Stimulated activated CD4-positive, alpha-beta T cell treated with anti-CD3 and anti-CD28 coated beads, Interleukin-2, amount 100 ng/mL, for 48 hours (primary cell): ENCODE measurements at regions not wholly inside any gene's neighbourhood (a gene's known extent, or its start where the extent isn't known, plus 50 kb on each side); places are given as distances from the start of the nearest gene placed in this dataset.
"Not testable (repeated sequence)": the region's sequence is repeated elsewhere in the genome, so short reads cannot be mapped to it uniquely, and the experiment has no call there.

ENCODE experiments used
- DNase-seq, 2 donors: peaks; one replicate each; pipeline ENCODE4 v3.0.0-alpha.2; 2020

DNA sequence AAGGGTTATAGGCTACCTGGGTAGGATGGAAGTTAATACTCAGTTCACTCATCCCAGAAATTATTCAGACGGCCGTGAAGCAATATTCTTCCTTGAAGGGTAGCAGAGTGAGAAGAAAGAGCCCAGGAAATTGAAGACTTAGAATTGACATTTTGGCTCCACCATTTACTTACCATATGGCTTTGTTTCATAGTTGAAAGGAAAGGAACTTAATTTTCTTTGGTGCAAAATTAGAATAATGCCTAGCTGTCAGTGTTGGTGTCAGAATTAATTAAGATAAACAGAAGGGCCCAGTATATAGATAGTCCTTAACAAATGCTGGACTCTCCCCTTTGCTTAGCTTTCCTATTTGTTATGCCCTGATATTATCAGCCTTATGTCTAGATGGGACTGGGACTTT is 263.2 kb downstream of the KCNJ3 start:
- no peak for DNase-seq

DNA sequence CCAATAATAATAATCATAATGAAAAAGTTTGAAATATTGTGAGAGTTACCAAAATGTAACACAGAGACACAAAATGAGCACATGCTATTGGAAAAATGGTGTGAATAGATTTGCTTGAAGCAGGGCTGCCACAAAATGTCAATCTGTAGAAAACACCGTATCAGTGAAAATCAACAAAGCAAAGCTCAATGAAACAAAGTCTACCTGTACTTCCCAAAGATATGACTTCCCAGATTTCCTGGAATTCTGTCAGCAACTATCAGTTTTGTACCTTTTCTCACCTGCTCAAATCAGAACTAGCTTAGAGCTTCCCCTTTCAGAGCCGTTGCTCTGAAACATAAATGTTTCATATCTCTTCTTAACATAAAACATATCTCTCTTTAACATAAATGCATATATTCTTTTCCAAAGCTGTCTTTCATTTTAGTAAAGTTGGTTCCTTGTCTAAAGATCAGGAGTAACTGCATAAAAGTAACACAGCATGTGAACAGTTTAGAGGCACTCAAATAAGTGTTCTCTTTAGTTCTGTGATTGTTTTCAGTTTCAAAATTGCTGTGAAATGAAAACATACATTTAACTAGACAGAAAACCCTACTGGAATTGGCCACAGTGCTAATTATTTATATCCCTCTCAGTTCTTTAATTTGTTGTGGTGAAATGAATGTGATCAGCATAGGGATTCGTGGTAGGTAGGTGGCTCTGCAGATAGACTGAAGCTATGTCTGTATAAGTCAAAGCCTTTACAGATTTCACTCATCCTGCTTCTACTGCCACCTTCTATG is 262.5 kb downstream of the KCNJ3 start:
- DNase-seq: no peak

DNA sequence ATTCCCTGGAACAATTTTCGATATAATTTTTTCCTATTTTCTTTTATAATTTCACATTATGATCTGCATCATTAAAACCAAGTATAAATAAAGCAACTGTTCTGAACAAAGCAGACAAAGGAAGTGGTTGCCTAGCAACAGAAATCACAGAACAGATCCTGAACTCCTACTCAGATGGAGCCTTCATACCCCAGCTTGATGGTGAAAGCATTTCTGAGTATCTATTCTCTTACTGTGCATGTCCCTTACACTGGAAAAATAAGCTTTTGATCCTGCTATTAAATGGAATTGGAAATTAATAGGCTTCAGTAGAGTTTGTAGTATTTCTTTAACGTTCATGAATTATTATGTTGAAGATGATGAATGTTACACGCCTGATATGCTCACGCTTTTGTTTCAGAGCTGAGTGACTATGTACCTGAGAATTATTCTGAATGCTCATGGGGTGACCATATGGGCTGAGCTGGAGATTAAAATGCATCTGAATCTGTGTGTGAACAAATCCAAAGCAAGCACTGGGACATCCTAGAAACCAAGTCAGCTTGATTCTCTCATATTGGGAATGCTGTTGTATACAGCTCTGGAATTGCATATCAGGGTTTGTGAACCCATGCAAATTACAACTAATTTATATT is 254.0 kb downstream of the KCNJ3 start:
- no peak for DNase-seq

DNA sequence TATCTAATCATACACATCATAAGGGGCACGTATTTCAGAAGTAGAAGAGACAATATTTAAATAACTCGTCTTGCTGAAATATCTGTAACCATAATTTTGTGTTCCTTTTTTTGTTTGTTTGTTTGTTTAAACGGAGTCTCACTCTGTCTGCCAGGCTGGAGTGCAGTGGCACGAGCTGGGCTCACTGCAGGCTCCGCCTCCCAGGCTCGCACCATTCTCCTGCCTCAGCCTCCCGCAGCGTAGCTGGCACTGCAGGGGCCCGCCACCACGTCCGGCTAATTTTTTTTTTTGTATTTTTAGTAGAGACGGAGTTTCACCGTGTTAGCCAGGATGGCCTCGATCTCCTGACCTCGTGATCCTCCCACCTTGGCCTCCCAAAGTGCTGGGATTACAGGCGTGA is 248.9 kb downstream of the KCNJ3 start:
- DNase-seq: not testable (repeated sequence)

DNA sequence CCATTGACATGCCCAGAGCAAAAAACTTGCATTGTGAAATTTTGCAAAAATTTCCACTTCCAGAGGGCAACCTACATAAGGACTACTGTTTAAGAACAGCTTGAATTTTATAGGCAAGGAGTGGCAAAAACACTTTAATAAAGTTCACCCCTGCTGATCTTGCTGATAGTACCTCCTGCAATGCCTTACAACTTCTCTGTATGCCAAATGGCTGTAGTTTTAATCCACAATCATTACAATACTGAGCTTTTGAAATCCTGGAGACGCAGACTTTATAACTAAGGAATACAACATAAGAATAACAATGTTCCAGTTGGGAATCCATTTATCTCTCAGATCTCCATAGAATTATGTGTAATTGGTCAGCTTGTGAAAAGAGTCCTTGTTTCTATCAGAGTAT is 247.5 kb downstream of the KCNJ3 start:
- DNase-seq: no peak

DNA sequence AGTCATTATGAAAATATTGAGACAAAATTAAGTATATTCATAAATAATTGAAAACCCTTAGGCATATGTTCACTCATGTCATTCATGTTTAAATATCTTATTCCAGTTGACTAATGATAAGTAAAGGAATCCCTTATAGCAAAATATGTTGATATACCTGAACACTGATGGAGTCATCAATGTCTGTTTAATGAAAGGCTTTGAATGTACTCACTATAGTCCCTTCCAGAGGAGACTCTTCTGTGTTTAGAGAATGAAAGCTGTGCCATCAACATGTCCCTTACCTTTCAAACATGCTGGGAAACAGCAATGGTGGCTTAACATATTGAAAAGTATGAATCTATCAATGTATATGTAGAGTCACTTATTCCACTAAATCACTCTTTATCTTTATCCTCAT is 242.9 kb downstream of the KCNJ3 start:
- DNase-seq: no peak

DNA sequence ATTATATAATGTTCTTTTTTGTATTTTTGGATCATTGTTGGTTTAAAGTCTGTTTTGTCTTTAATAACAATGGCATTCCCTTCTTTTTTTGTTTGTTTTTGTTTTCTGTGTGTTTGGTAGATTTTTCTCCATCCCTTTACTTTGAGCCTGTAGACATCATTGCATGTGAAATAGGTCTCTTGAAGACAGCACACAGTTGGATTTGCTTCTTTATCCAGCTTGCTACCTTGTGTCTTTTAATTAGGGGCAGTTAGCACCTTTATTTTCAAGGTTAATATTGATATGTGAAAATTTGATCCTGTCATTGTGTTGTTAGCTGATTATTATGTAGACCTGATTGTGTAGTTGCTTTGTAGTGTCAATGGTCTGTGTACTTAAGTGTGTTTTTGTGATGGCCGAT is 235.7 kb downstream of the KCNJ3 start:
- no peak for DNase-seq

DNA sequence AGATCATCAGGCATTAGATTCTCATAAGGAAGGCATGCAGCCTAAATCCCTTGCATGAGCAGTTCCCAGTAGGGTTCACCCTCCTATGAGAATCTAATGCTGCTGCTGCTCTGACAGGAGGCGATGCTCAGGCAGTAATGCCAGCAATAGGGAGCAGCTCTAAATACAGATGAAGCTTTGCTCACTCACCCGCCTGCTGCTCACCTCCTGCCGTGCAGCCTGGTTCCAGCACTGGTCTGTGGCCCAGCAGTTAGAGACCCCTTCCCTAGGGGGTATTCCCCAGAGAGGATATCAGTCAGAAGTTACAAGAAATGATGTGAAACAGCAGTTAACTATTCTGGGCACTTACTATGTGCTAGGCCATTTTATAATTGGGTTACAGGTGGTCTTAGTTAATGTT is 226.0 kb downstream of the KCNJ3 start:
- DNase-seq: no peak

DNA sequence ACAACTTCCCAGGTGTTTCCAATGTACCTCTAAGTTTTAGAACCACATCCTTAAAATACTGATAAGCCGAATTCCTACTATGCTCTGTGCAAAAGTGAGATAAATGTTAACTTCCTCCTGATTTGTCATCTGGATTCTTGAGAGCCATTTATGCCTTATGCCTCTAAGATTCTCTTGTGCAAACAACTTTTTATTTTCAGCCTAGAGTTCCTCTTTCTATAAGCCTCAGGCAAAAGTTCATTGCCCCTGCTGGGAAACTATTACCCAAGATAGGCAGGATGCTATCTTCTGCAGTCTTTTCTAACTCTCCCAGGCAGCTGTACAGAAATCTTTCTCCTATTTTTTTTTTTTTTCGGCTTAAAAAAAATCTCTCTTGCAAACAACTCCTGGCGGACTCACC is 216.1 kb downstream of the KCNJ3 start:
- no peak for DNase-seq

DNA sequence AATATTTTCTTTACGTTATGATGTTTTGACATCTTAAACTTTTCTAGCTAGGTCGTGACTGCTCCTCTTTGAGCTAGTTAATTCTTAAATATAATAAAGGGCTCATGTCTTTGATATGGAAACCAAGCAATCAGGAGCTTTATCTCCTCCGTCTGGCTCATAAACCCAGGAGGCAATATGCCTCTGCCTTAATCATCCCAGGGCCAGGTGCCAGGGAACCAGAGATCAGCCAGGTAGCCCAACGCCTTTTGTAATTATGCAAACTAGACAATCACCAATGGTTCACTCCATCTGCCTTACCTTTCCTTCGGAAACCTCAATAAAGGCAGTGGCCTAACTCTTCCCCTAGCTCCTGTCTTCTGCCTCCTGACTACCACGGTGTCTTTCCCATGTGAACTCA is 213.7 kb downstream of the KCNJ3 start:
- no peak for DNase-seq

DNA sequence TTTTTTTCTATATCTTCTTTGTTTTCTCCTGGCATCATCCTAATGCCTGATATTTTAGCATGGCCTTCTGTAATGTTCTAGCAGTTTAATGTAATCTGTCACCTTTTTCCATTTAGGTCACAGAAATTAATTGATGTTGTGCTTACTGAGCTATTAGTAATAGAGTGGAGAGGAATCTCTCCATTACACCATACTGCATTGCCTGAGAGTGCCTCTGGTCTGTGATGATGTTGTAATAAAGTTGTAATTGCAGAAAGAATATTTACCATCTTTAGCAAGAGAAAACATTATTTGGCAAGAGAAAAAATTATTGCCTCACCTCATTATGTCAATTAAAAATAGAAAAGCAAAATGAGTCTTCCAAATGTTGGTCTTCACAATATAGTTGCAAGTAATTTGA is 213.2 kb downstream of the KCNJ3 start:
- no peak for DNase-seq

DNA sequence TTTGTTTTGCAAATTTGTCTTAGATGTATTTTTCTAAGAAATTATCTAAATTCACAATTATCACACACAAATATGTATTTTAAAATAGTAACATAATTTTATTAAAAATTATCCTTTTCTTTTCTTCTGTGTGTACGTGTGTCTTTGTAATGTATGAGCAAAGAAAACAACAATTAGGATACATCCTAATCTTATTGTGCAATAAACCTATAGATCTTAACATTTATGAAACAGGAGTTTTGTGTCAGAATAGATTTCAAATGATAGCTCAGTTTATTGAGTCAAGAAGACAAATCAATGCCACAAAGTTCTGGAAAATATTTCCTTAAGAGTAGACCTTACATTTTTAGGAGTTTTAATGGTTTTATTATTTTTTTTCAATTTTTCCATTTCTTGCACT is 212.2 kb downstream of the KCNJ3 start:
- no peak for DNase-seq

DNA sequence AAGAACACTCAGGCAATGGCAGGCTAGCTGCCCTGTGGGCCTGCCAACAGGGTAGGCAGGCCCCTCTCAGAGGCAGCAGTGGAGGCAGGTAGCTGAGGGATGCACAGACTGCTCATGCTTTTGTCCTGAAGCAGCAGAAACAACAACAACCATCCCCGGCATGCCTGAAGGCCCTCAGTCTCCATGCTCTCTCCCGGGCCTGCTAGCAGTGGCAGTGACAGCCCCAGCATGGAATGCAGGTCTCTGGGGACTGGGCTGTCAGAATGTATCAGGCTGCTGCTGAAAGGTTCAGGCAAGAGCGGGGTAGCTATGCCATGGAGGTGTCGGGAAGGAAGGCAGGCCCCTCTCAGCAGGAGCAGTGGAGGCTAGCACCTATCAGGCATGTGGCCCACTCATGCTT is 209.8 kb downstream of the KCNJ3 start:
- no peak for DNase-seq
